IMR-90 (cell line): ENCODE measurements at regions not wholly inside any gene's neighbourhood (a gene's known extent, or its start where the extent isn't known, plus 50 kb on each side); places are given as distances from the start of the nearest gene placed in this dataset.

Experiments
- ATAC-seq: fragments of 200-7000 bp; cut with Tn5 transposase; 2 replicates; pipeline ENCODE4 v1.9.1; 2020; ENCODE audit warnings: low read depth, mild to moderate bottlenecking, moderate library complexity
- BruUV-seq: library from RNA; stranded (reverse); fragments of 400-500 nt; replicated peaks from 2 replicates; lab custom pipeline; 2021; lab: Mats Ljungman, UMichigan
- CTCF ChIA-PET: fragments of 300-600 bp; formaldehyde crosslinking; extraction: SDS; loops from one replicate; lab custom pipeline; 2021; ENCODE audit warnings: antibody characterized with exemption; lab: Yijun Ruan, JAX
- POLR2A ChIA-PET: fragments of 300-600 bp; sonication (Branson Sonifier 250); formaldehyde crosslinking; loops from one replicate; lab custom pipeline; 2022; ENCODE audit warnings: antibody characterized with exemption; ENCODE audit not compliant: unreplicated experiment; lab: Charles Lee
- DNase-seq: peaks from one replicate; pipeline ENCODE4 v3.0.0; 2013
- H2AFZ ChIP-seq: replicated peaks from 2 replicates; pipeline ENCODE3; 2013; ENCODE audit warnings: low read length, mild to moderate bottlenecking; ENCODE audit not compliant: poor library complexity
- H2AK5ac ChIP-seq: 2 replicates; pipeline ENCODE4 v1.6.1; 2013; ENCODE audit warnings: low read depth, low read length, inconsistent platforms
- H2AK9ac ChIP-seq: replicated peaks from 2 replicates; pipeline ENCODE3; 2013; ENCODE audit warnings: mild to moderate bottlenecking, low read depth, low read length, moderate library complexity; ENCODE audit not compliant: poor library complexity
- H2BK120ac ChIP-seq: 2 replicates; pipeline ENCODE4 v1.6.1; 2013; ENCODE audit warnings: low read depth, low read length, inconsistent platforms
- H2BK15ac ChIP-seq: 3 replicates; pipeline ENCODE4 v1.6.1; 2013; ENCODE audit warnings: low read depth, low read length, inconsistent platforms
- H2BK20ac ChIP-seq: 2 replicates; pipeline ENCODE4 v1.6.1; 2013; ENCODE audit warnings: low read depth, mild to moderate bottlenecking, inconsistent platforms, low read length, moderate library complexity
- H2BK5ac ChIP-seq: 2 replicates; pipeline ENCODE4 v1.6.1; 2013; ENCODE audit warnings: mild to moderate bottlenecking, low read depth, low read length, inconsistent platforms; ENCODE audit not compliant: poor library complexity, severe bottlenecking
- H3K14ac ChIP-seq: replicated peaks from 2 replicates; pipeline ENCODE4 v1.6.1; 2013; ENCODE audit warnings: low read depth, low read length, inconsistent platforms
- H3K18ac ChIP-seq: 2 replicates; pipeline ENCODE4 v1.6.1; 2013; ENCODE audit warnings: low read depth, low read length, control low read depth
- H3K23ac ChIP-seq: 2 replicates; pipeline ENCODE4 v1.6.1; 2013; ENCODE audit warnings: low read depth, low read length, inconsistent platforms
- H3K27ac ChIP-seq: 2 replicates; pipeline ENCODE4 v1.5.1; 2013; ENCODE audit warnings: mild to moderate bottlenecking, control low read depth, low read length; ENCODE audit not compliant: insufficient read depth
- H3K27me3 ChIP-seq: 2 replicates; pipeline ENCODE4 v1.6.1; 2013; ENCODE audit warnings: low read length; ENCODE audit not compliant: control insufficient read depth, insufficient read depth
- H3K36me3 ChIP-seq: 2 replicates; pipeline ENCODE4 v1.6.1; 2013; ENCODE audit warnings: low read length, mixed read lengths; ENCODE audit not compliant: control insufficient read depth, insufficient read depth
- H3K4ac ChIP-seq: 2 replicates; pipeline ENCODE4 v1.6.1; 2013; ENCODE audit warnings: low read depth, low read length, inconsistent platforms
- H3K4me1 ChIP-seq: 2 replicates; pipeline ENCODE4 v1.6.1; 2013; ENCODE audit warnings: low read length, mixed read lengths; ENCODE audit not compliant: control insufficient read depth, insufficient read depth
- H3K4me2 ChIP-seq: 2 replicates; pipeline ENCODE4 v1.6.1; 2013; ENCODE audit warnings: low read depth, mild to moderate bottlenecking, control low read depth, low read length, moderate library complexity
- H3K4me3 ChIP-seq: 2 replicates; pipeline ENCODE4 v1.5.1; 2013; ENCODE audit warnings: low read depth, mild to moderate bottlenecking, control low read depth, low read length, moderate library complexity; ENCODE audit not compliant: insufficient read depth
- H3K56ac ChIP-seq: 2 replicates; pipeline ENCODE4 v1.6.1; 2013; ENCODE audit warnings: low read length, inconsistent platforms; ENCODE audit not compliant: insufficient read depth; ENCODE audit errors: extremely low read depth
- H3K79me1 ChIP-seq, 2 experiments: 2 replicates each; pipeline ENCODE4 v1.6.1; 2013; ENCODE audit warnings: low read length in 2 of 2, inconsistent platforms in 1 of 2, low read depth in 1 of 2
- H3K9ac ChIP-seq: 2 replicates; pipeline ENCODE4 v1.6.1; 2013; ENCODE audit warnings: low read depth, low read length, control low read depth
- H3K9me1 ChIP-seq: 2 replicates; pipeline ENCODE4 v1.6.1; 2013; ENCODE audit warnings: low read length, inconsistent platforms; ENCODE audit not compliant: insufficient read depth
- H3K9me3 ChIP-seq: 2 replicates; pipeline ENCODE4 v1.6.1; 2013; ENCODE audit warnings: low read length; ENCODE audit not compliant: control insufficient read depth, insufficient read depth
- H4K20me1 ChIP-seq: 2 replicates; pipeline ENCODE4 v1.6.1; 2013; ENCODE audit warnings: low read length, inconsistent platforms; ENCODE audit not compliant: insufficient read depth
- H4K5ac ChIP-seq: 2 replicates; pipeline ENCODE4 v1.6.1; 2013; ENCODE audit warnings: mild to moderate bottlenecking, low read depth, low read length, control low read depth
- H4K8ac ChIP-seq, 2 experiments: 2 replicates each; pipeline ENCODE4 v1.6.1; 2013; ENCODE audit warnings: low read depth in 2 of 2, low read length in 2 of 2, control low read depth in 1 of 2, inconsistent platforms in 1 of 2
- H4K91ac ChIP-seq: 2 replicates; pipeline ENCODE4 v1.6.1; 2013; ENCODE audit warnings: low read depth, low read length, inconsistent platforms; ENCODE audit not compliant: insufficient read depth
- BHLHE40 ChIP-seq: fragments of 150-350 bp; IDR thresholded peaks from 2 replicates; pipeline ENCODE4 v1.6.1; 2016; ENCODE audit warnings: mild to moderate bottlenecking, low read depth, low read length
- CTCF ChIP-seq: conservative IDR thresholded peaks from 2 replicates; pipeline ENCODE4 v1.5.1; 2012; ENCODE audit warnings: mild to moderate bottlenecking, low read depth, low read length, improper control_type of control experiment
- ELK1 ChIP-seq: fragments of 150-350 bp; IDR thresholded peaks from 2 replicates; pipeline ENCODE4 v1.6.1; 2016; ENCODE audit warnings: low read depth, mild to moderate bottlenecking, low read length, moderate library complexity, borderline replicate concordance
- FOS ChIP-seq: fragments of 150-350 bp; IDR thresholded peaks from 2 replicates; pipeline ENCODE4 v1.6.1; 2016; ENCODE audit warnings: low read depth, low read length
- MAZ ChIP-seq: IDR thresholded peaks from 2 replicates; pipeline ENCODE4 v1.6.1; 2012; ENCODE audit warnings: low read depth, mild to moderate bottlenecking, low read length, improper control_type of control experiment, moderate library complexity, borderline replicate concordance
- MXI1 ChIP-seq: IDR thresholded peaks from 2 replicates; pipeline ENCODE4 v1.6.1; 2012; ENCODE audit warnings: low read depth, mild to moderate bottlenecking, low read length, moderate library complexity, borderline replicate concordance
- RAD21 ChIP-seq: IDR thresholded peaks from 2 replicates; pipeline ENCODE4 v1.6.1; 2012; ENCODE audit warnings: low read length, improper control_type of control experiment
- RCOR1 ChIP-seq: IDR thresholded peaks from 2 replicates; pipeline ENCODE4 v1.6.1; 2012; ENCODE audit warnings: mild to moderate bottlenecking, low read length, improper control_type of control experiment; ENCODE audit not compliant: insufficient replicate concordance
- WGBS, 2 experiments: methylation state at CpG; one replicate each; pipeline versions ENCODE4 v1.1.5 to v1.1.7; 2013; ENCODE audit warnings: missing lambda C conversion rate in 2 of 2; ENCODE audit not compliant: insufficient read length in 1 of 2; ENCODE audit errors: extremely low coverage in 2 of 2; 5-methylcytosine and 5-hydroxymethylcytosine counted together
- dilution Hi-C: fragments of 300-500 bp; cut with HindIII; formaldehyde crosslinking; loops from one replicate; pipeline ENCODE4 v1.14.3; 2018; ENCODE audit warnings: low sequenced_read_pairs; ENCODE audit not compliant: unreplicated experiment
- in situ Hi-C: fragments of 300-500 bp; cut with MboI; formaldehyde crosslinking; loops from 3 replicates; pipeline ENCODE4 v1.14.3; 2019; ENCODE audit warnings: low sequenced_read_pairs, inconsistent platforms, mixed read lengths
- intact Hi-C: fragments of 100-400 bp; cut with micrococcal nuclease; formaldehyde crosslinking; loops from 2 replicates; pipeline ENCODE4 v1.10.0; 2022

- H3K79me1 ChIP-seq, result no peaks in the 10 kb centered on the region
- no peak overlapping the region for H4K91ac ChIP-seq
- no TSS peak for BruUV-seq
- ATAC-seq, result no peak
- dilution Hi-C loops, result no loop called here
- 0 out of 2 replicates have a peak, but pooled peaks cover 6% of the 10 kb centered on the region for H3K9me1 ChIP-seq
- H3K4me2 ChIP-seq, result no peak overlapping the region
- no peak overlapping the region for H3K23ac ChIP-seq
- H3K9ac ChIP-seq, result no peak overlapping the region
- in situ Hi-C loops, result no loop called here
- no peak overlapping the region for H4K8ac ChIP-seq
- intact Hi-C loops, result no loop called here
- H4K20me1 ChIP-seq, result no peaks in the 10 kb centered on the region
- peak overlapping the region; percentile 91 for H2BK5ac ChIP-seq
- no peak overlapping the region for H3K4ac ChIP-seq
- no peak overlapping the region for H2BK15ac ChIP-seq
- H2BK20ac ChIP-seq, result no peak overlapping the region
- 78% methylated on average over 8 of the region's 13 CpGs; no CpG with 5 or more reads in 1 of the 2 experiments for WGBS, 2 experiments
- no peak overlapping the region for H2BK120ac ChIP-seq
- H2AK5ac ChIP-seq, result no peak overlapping the region
- no peaks in the 10 kb centered on the region for H3K9me3 ChIP-seq
- no peak overlapping the region for H2AK9ac ChIP-seq
- H3K27ac ChIP-seq, result no peak overlapping the region
- no peak overlapping the region for H3K14ac ChIP-seq
- TF ChIP-seq ELK1 (no peak), MXI1 (no peak), RCOR1 (no peak), CTCF (no peak), FOS (no peak), MAZ (no peak), RAD21 (no peak), BHLHE40 (no peak)
- no peaks in the 10 kb centered on the region for H3K36me3 ChIP-seq
- ChIA-PET POLR2A (no interaction called here), CTCF (no interaction called here)
- no peaks in the 10 kb centered on the region for H3K4me1 ChIP-seq
- peak overlapping the region; percentile 58 for H2AFZ ChIP-seq
- H3K56ac ChIP-seq, result no peak overlapping the region
- H4K5ac ChIP-seq, result no peak overlapping the region
- H3K27me3 ChIP-seq, result peaks cover 40% of the 10 kb centered on the region
- H3K4me3 ChIP-seq, result no peak overlapping the region
- DNase-seq, result no peak
- no peak overlapping the region for H3K18ac ChIP-seq
Measured at GRCh38 chr2:121133551-121134319, 151.3 kb downstream of the TFCP2L1 start.
